H9 (cell line): ENCODE measurements at regions not wholly inside any gene's neighbourhood (a gene's known extent, or its start where the extent isn't known, plus 50 kb on each side); places are given as distances from the start of the nearest gene placed in this dataset.

ENCODE experiments used
- DNase-seq: peaks from one replicate; pipeline ENCODE4 v3.0.0-alpha.2; 2017
- H2AFZ ChIP-seq: one replicate; pipeline ENCODE4 v1.6.1; 2013; ENCODE audit warnings: mild to moderate bottlenecking, low read length, control low read depth, moderate library complexity
- H2AK5ac ChIP-seq: 2 replicates; pipeline ENCODE4 v1.6.1; 2013; ENCODE audit warnings: low read length, control low read depth, mixed read lengths; ENCODE audit not compliant: insufficient read length
- H2BK120ac ChIP-seq: one replicate; pipeline ENCODE4 v1.6.1; 2013; ENCODE audit warnings: low read depth, mild to moderate bottlenecking, low read length, control low read depth, inconsistent platforms; ENCODE audit not compliant: poor library complexity, severe bottlenecking
- H2BK12ac ChIP-seq: 2 replicates; pipeline ENCODE4 v1.6.1; 2013; ENCODE audit warnings: low read length, control low read depth, mixed read lengths, low read depth; ENCODE audit not compliant: insufficient read length
- H2BK15ac ChIP-seq: 2 replicates; pipeline ENCODE4 v1.6.1; 2013; ENCODE audit warnings: low read depth, low read length, control low read depth
- H2BK20ac ChIP-seq: one replicate; pipeline ENCODE4 v1.6.1; 2013; ENCODE audit warnings: low read depth, mild to moderate bottlenecking, low read length, control low read depth, inconsistent platforms; ENCODE audit not compliant: poor library complexity, severe bottlenecking
- H2BK5ac ChIP-seq: 2 replicates; pipeline ENCODE4 v1.6.1; 2013; ENCODE audit warnings: low read length, control low read depth, mixed read lengths; ENCODE audit not compliant: insufficient read length
- H3K14ac ChIP-seq: 2 replicates; pipeline ENCODE4 v1.6.1; 2013; ENCODE audit warnings: low read length, control low read depth; ENCODE audit not compliant: insufficient read depth
- H3K18ac ChIP-seq: 2 replicates; pipeline ENCODE4 v1.6.1; 2013; ENCODE audit warnings: low read depth, mild to moderate bottlenecking, mixed read lengths, low read length, control low read depth; ENCODE audit not compliant: insufficient read length
- H3K23ac ChIP-seq: 2 replicates; pipeline ENCODE4 v1.6.1; 2013; ENCODE audit warnings: low read length, control low read depth, mixed read lengths, low read depth; ENCODE audit not compliant: insufficient read length
- H3K23me2 ChIP-seq: 2 replicates; pipeline ENCODE4 v1.6.1; 2013; ENCODE audit warnings: low read depth, mild to moderate bottlenecking, mixed read lengths, low read length, control low read depth; ENCODE audit not compliant: insufficient read length, poor library complexity, severe bottlenecking
- H3K27ac ChIP-seq: 2 replicates; pipeline ENCODE4 v1.5.1; 2013; ENCODE audit warnings: low read length, control low read depth, mixed read lengths, low read depth; ENCODE audit not compliant: insufficient read length
- H3K27me3 ChIP-seq: 2 replicates; pipeline ENCODE4 v1.6.1; 2013; ENCODE audit warnings: low read length, control low read depth, inconsistent platforms; ENCODE audit not compliant: insufficient read depth
- H3K4ac ChIP-seq: 2 replicates; pipeline ENCODE4 v1.6.1; 2013; ENCODE audit warnings: low read depth, mild to moderate bottlenecking, control low read depth, inconsistent platforms, low read length, moderate library complexity
- H3K4me1 ChIP-seq: 2 replicates; pipeline ENCODE4 v1.6.1; 2013; ENCODE audit warnings: low read length, control low read depth, inconsistent platforms; ENCODE audit not compliant: insufficient read depth
- H3K4me2 ChIP-seq: 2 replicates; pipeline ENCODE4 v1.6.1; 2013; ENCODE audit warnings: low read length, control low read depth, mixed read lengths; ENCODE audit not compliant: insufficient read length, insufficient read depth
- H3K56ac ChIP-seq: 2 replicates; pipeline ENCODE4 v1.6.1; 2013; ENCODE audit warnings: low read depth, mild to moderate bottlenecking, mixed read lengths, low read length, control low read depth; ENCODE audit not compliant: insufficient read length
- H3K79me1 ChIP-seq: 2 replicates; pipeline ENCODE4 v1.6.1; 2013; ENCODE audit warnings: low read depth, mild to moderate bottlenecking, moderate library complexity, low read length, control low read depth, inconsistent platforms; ENCODE audit not compliant: insufficient read depth, poor library complexity, severe bottlenecking
- H3K79me2 ChIP-seq: 2 replicates; pipeline ENCODE4 v1.6.1; 2013; ENCODE audit warnings: low read length, control low read depth, inconsistent platforms; ENCODE audit not compliant: insufficient read depth
- H3K9ac ChIP-seq: 2 replicates; pipeline ENCODE4 v1.6.1; 2013; ENCODE audit warnings: low read length, control low read depth, mixed read lengths; ENCODE audit not compliant: insufficient read length; ENCODE audit errors: extremely low read depth
- H3K9me3 ChIP-seq: one replicate; pipeline ENCODE4 v1.6.1; 2013; ENCODE audit warnings: low read depth, low read length, inconsistent platforms; ENCODE audit not compliant: control insufficient read depth
- H3T11ph ChIP-seq: one replicate; pipeline ENCODE4 v1.6.1; 2013; ENCODE audit warnings: mild to moderate bottlenecking, low read length, control low read depth, inconsistent platforms
- H4K20me1 ChIP-seq: one replicate; pipeline ENCODE4 v1.6.1; 2013; ENCODE audit not compliant: control insufficient read depth, insufficient read length, insufficient read depth
- H4K5ac ChIP-seq: 2 replicates; pipeline ENCODE4 v1.6.1; 2013; ENCODE audit warnings: low read depth, mild to moderate bottlenecking, mixed read lengths, low read length, control low read depth; ENCODE audit not compliant: insufficient read length
- H4K8ac ChIP-seq: replicated peaks from 2 replicates; pipeline ENCODE4 v1.6.1; 2013; ENCODE audit warnings: low read length, control low read depth, mixed read lengths, low read depth; ENCODE audit not compliant: insufficient read length
- H4K91ac ChIP-seq: 2 replicates; pipeline ENCODE4 v1.6.1; 2013; ENCODE audit warnings: low read depth, mild to moderate bottlenecking, moderate library complexity, mixed read lengths, low read length, control low read depth; ENCODE audit not compliant: insufficient read length
- H3K27ac Mint-ChIP-seq, 3 experiments: 2 replicates in 2 of 3; 3 replicates in 1 of 3; pipeline ENCODE4 v1.8.0; 2020 to 2021; ENCODE audit warnings: mixed read lengths in 3 of 3, mild to moderate bottlenecking in 1 of 3, moderate library complexity in 1 of 3
- H3K27me3 Mint-ChIP-seq: 2 replicates; pipeline ENCODE4 v1.8.0; 2021; ENCODE audit warnings: low read depth, mild to moderate bottlenecking, moderate library complexity, mixed read lengths
- H3K36me3 Mint-ChIP-seq, 3 experiments: 2 replicates in 2 of 3; 3 replicates in 1 of 3; pipeline ENCODE4 v1.8.0; 2020 to 2021; ENCODE audit warnings: low read depth in 3 of 3, mixed read lengths in 3 of 3; ENCODE audit not compliant: insufficient read depth in 1 of 3
- H3K4me1 Mint-ChIP-seq, 2 experiments: 2 replicates each; pipeline ENCODE4 v1.8.0; 2020; ENCODE audit warnings: mixed read lengths in 2 of 2
- H3K4me3 Mint-ChIP-seq, 2 experiments: 2 replicates in 1 of 2; 3 replicates in 1 of 2; pipeline ENCODE4 v1.8.0; 2020 to 2021; ENCODE audit warnings: mild to moderate bottlenecking in 2 of 2, mixed read lengths in 2 of 2, moderate library complexity in 1 of 2
- H3K9me3 Mint-ChIP-seq, 2 experiments: 2 replicates in 1 of 2; 3 replicates in 1 of 2; pipeline ENCODE4 v1.8.0; 2020; ENCODE audit warnings: mild to moderate bottlenecking in 2 of 2, mixed read lengths in 2 of 2, moderate library complexity in 1 of 2
- CTCF ChIP-seq: fragments of 200-600 bp; sonication (generic); conservative IDR thresholded peaks from 3 replicates; pipeline ENCODE4 v1.8.0; 2021; ENCODE audit warnings: antibody characterized with exemption, mild to moderate bottlenecking
- WGBS: extraction: QIAGEN DNeasy Blood & Tissue Kit; methylation state at CpG from one replicate; pipeline ENCODE4 v1.1.7; 2013; ENCODE audit warnings: missing lambda C conversion rate, low lambda C conversion rate, mixed read lengths; ENCODE audit not compliant: insufficient read length; ENCODE audit errors: extremely low coverage; 5-methylcytosine and 5-hydroxymethylcytosine counted together

- no peak overlapping the region for H3K18ac ChIP-seq
- no peak overlapping the region for H2AFZ ChIP-seq
- H2BK5ac ChIP-seq = no peak overlapping the region
- no peak overlapping the region for H3K23ac ChIP-seq
- no peak overlapping the region for H2BK20ac ChIP-seq
- no peak overlapping the region for H3K14ac ChIP-seq
- H3K4me1 ChIP-seq = no peaks in the 10 kb centered on the region
- H3K9me3 Mint-ChIP-seq = peaks cover 6 to 9% of the 10 kb centered on the region in 2 experiments; a peak in 4 of 5 replicates
- no peak overlapping the region for H3K4me3 Mint-ChIP-seq
- no peak overlapping the region for H3T11ph ChIP-seq
- no peak overlapping the region for H4K91ac ChIP-seq
- no peak overlapping the region for H3K4me2 ChIP-seq
- H3K4ac ChIP-seq = no peak overlapping the region
- H2AK5ac ChIP-seq = no peak overlapping the region
- H4K8ac ChIP-seq = no peak overlapping the region
- DNase-seq = no peak
- no peak overlapping the region for H2BK120ac ChIP-seq
- H3K4me1 Mint-ChIP-seq = peaks cover 7 to 15% of the 10 kb centered on the region in 2 experiments
- peaks cover 43% of the 10 kb centered on the region for H3K27me3 Mint-ChIP-seq
- no peaks in the 10 kb centered on the region for H3K79me2 ChIP-seq
- no peaks in the 10 kb centered on the region for H3K23me2 ChIP-seq
- no peak overlapping the region for H4K5ac ChIP-seq
- no peak overlapping the region for H2BK15ac ChIP-seq
- H3K27me3 ChIP-seq = no peaks in the 10 kb centered on the region
- H4K20me1 ChIP-seq = no peaks in the 10 kb centered on the region
- no peak overlapping the region for H3K56ac ChIP-seq
- WGBS = no CpG with 5 or more reads among the region's 4 CpGs
- no peak overlapping the region for H3K9ac ChIP-seq
- TF ChIP-seq CTCF = no peak
- H3K27ac ChIP-seq = no peak overlapping the region
- peaks cover 3 to 5% (median 5%) of the 10 kb centered on the region in 3 experiments; a peak in 6 of 7 replicates for H3K36me3 Mint-ChIP-seq
- H3K27ac Mint-ChIP-seq = no peak overlapping the region
- H2BK12ac ChIP-seq = no peak overlapping the region
- no peaks in the 10 kb centered on the region for H3K9me3 ChIP-seq
- no peaks in the 10 kb centered on the region for H3K79me1 ChIP-seq
Measured at GRCh38 chr9:23324511-23324910, 501.5 kb downstream of the ELAVL2 start.
